KG1 (cell line): ENCODE measurements at regions not wholly inside any gene's neighbourhood (a gene's known extent, or its start where the extent isn't known, plus 50 kb on each side); places are given as distances from the start of the nearest gene placed in this dataset.
"Not testable (repeated sequence)": the region's sequence is repeated elsewhere in the genome, so short reads cannot be mapped to it uniquely, and the experiment has no call there.

Experiments
- DNase-seq: peaks from one replicate; lab custom pipeline; 2025; lab: John Stamatoyannopoulos, UW

DNA sequence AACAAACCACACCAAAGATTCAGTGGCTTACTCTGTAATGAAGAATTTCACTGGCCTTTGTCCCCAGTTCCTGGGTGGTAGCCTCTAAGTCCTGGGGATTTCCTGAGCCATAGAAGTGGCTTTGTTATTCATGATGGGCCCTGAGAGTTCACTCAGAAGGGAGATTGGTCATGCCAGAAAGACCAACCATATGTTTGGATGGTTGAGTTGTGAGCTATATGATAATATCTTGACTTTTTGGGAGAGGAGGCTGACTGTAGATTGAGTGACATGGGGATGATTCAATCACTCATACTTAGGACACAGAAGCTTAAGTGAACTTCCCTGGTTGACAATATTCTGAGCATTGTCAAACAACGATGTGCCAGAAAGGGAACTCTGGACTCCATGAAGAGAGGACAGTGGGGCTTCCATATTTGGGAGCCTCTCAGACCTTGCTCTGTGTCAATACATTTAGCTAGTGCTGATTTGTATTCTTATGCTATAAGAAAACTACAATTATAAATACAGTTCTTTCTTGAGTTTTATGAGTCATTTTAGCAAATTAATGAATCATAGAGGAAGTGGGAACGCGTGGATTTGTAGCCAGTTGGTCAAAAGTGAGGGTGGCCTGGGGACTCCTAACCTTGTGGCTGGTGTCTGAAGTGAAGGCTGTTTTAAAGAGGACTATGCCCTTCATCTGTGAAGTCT is 392.0 kb downstream of the GBA3 start:
- DNase-seq = no peak

DNA sequence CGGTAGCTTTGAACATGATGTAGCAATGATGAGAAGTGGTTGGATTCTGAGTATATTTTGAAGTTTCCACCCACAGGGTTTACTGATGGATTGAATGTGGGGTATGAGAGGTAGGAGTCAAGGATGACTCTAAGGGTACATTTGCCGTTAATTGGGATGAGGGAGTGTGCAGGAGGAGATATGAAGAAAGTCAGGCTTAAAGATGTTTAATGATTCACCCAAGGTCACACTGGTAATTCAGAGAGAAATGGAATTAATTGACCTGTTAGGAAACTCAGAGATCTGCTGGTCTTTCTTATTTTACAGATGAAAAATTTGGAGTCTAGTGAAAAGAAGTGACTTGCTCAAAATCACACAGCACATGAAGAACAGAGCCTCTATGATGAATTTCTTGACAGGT is 390.7 kb downstream of the GBA3 start:
- no peak for DNase-seq

DNA sequence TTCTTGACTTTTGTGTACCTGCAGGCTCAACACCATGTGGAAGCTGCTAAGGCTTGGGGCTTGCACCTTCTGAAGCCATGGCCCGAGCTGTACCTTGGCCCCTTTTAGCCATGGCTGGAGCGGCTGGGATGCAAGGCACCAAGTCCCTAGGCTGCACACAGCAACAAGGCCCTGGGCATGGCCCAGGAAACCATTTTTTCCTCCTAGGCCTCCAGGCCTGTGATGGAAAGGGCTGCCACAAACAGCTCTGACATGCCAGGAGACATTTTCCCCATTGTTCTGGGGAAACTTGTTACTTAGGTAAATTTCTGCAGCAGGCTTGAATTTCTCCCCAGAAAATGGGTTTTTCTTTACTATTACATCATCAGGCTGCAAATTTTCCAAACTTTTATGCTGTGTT is 387.4 kb downstream of the GBA3 start:
- not testable (repeated sequence) for DNase-seq

DNA sequence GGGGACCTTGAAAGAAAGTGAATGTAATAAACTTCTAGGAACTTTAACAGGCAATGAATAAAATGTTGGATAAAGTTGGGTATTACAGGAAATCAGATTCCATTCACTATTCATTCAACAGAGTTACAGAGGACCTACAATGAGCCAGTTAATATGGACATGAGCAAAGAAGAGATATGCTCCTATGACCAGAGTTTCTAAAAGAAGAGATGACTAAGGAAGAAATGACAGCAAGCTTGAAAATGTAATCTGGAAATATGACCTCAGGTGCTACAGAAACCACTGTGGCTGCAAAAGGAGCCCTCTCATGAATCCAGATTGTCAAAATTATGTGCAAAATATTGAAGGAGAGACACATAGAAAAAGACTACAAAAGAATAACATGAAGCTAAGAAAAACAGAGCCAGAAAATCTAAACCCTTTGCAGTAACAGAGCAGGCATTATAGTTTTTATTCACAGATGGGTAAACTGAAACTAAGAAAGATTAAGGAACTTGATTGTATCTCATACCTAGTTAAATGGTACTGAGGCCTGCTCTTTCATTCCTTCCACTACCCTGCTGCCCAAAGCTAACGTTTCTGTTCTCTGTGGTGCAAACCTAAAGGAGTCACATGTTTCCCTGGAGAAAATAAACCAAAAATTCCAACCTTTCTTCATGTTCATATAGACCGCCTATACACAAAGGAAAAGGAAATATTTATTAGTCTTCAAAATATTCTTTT is 378.3 kb downstream of the GBA3 start:
- DNase-seq = no peak

DNA sequence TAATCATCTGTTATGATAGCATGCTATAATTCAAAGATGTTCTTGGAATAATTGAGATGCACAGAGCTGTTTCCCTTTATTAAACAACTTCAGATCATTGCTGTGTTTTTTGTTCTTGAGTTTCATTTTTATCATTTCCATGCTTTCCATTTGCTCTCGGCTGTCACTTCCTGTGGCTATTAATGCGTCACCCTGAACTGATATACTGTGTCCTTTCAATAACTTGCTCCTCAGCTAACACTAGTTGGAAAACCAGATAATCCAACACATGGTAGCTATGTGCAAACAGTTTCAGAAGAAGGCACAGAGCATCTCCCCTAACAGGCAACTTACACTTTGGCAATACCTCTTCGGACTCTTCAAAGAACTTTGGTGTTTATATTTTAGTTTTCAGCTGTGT is 376.0 kb downstream of the GBA3 start:
- DNase-seq = no peak

DNA sequence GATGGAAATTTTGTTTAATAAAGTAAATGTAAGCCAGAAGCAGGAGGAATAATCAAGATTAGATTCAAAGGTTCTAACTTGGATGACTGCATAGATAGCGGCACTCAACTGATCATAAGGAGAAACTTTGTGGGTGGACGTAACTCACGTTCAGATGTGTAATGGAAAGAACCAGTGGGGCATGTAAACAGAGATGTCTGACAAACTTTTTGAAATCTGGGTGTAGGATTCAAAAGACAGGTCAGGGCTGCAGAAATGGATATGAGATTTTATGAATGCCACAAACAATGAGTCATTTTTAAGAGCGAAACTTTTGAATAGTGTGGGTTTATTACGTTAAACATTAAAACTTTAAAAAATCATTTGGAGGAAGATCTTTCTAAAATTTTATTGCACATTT is 375.6 kb downstream of the GBA3 start:
- no peak for DNase-seq

DNA sequence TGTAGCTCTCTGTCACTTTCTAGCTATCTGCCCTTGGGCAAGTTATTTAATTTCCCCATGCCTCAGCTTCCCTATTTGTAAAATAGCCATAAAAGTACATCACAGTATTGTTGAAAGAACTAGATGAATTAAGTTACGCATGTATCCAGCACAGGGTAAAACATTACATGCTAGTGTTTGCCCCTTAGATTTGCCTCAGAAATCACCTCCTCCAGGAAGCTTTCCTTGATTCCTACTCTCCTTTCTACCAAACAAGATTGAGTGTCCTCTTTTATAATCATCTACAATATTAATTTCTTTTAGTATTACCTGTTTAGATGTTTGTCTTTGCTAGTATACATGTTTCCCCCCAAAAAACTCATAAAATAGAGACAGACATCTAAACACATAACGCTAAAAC is 369.5 kb downstream of the GBA3 start:
- no peak for DNase-seq

DNA sequence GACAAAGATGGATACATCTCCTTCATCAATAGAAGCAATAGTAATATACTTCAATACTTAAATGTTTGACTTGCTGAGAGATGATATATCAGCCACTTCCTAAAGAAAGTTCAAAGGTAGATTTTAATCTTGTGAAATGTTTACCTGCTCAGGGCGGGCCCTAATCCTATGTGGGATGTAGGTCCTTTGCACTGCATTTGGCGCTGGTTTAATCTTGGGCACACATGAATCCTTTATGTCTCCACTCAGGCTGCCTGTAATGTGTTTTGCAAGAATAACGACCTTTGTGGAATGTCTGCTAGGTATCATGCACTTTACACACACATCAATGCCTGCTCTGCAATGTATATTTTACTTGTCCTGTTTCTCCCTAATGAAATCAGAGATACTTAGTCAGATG is 368.7 kb downstream of the GBA3 start:
- DNase-seq = no peak

DNA sequence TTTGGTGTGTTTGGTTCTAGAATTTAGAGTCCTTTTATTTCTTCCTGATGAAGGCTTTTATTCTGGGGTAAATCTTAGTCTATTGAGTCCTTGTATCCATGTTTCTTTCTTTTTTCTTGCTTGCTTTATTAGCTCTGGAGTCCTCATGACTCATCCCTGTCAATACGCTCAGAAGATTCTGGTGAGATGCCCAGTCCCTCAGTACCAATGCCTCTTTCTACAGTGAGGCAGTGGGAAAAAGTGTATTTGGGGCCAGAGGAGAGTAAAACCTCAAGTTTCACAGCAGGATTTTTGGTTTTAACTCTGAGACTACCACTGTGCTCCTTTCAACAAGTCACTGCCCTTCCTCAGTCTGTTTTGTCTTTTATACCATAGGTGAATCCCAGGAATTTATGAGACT is 368.0 kb downstream of the GBA3 start:
- no peak for DNase-seq

DNA sequence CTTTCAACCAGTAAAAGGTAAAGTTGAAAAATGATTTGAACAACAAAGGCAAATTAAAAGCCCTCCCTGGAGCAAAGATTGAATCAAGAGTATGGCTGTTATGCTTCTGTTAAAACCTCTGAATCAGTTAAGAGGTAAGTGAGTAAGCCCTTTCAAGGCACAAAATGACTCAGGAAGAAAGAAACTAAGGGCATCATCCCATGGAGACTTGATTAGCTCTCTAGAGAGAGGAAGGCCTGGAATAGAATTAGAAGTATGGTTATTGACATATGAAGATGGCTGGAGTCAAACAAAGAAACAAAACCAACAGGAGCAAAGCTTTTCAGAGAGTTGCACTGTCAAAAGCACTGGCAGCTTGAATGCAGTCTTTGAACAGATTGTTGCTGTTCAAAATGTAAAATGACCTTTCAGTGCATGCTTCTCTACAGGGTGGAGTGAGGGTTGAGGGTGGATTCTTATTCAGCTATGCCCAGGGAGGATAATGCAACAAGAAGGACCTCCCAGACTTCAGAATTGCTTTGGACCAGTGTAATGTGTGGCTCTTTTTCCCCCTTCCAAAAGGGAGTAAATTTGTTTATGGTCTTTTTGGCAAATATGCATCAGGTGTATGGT is 365.5 kb downstream of the GBA3 start:
- DNase-seq = no peak

DNA sequence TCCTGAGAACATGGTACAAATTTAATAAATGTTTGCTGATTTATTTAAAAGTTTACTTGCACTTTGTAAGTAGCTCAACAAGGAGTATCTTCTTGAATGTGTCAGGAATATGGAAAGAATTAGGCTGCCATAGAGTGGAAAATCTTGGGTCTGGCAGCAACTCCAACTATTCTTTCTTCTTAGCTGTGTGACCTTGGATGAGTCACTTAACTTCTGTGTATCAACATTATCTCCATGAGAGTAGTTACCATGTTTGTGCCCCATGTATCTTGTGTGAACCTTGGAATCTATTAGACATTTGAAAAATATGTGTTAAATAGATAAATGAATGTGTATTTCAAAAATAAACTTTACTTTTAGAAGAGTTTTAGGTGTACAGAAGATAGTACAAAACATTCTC is 348.8 kb downstream of the GBA3 start:
- DNase-seq = no peak

DNA sequence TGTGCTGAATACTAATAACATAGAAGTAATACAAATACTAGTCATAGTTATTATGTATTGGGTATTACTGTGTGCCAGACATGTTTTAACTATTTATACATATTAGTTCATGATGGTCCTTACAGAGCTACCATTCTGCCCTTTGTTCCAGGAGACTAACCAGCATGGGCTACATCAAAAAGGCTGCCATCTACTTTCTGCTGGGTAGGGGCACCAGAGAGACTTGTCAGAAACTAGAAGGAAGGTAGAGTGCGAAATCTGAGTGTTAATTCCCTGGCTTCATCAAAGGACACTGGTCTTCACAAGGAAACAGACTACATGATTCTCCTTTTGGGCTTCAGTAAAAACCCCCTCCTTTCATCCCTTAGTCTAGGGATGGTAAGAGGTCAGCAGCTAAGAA is 347.8 kb downstream of the GBA3 start:
- DNase-seq = no peak

DNA sequence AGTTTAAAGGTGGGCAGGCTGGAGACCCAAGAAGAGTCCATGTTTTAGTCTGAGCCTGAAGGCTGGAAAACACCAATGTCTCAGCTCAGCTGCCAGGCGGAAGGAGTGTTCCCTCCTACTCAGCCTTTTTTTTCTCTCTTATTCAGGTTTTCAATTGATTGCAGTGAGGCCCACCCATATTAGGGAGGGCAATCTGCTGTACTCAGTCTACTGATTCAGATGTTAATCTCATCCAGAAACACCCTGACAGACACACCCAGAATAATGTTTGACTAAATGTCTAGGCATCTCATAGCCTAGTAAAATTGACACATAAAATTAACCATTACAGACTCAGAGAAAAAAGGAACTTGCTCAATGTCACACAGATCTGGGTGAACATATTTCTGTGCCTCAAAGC is 347.1 kb downstream of the GBA3 start:
- DNase-seq = no peak

DNA sequence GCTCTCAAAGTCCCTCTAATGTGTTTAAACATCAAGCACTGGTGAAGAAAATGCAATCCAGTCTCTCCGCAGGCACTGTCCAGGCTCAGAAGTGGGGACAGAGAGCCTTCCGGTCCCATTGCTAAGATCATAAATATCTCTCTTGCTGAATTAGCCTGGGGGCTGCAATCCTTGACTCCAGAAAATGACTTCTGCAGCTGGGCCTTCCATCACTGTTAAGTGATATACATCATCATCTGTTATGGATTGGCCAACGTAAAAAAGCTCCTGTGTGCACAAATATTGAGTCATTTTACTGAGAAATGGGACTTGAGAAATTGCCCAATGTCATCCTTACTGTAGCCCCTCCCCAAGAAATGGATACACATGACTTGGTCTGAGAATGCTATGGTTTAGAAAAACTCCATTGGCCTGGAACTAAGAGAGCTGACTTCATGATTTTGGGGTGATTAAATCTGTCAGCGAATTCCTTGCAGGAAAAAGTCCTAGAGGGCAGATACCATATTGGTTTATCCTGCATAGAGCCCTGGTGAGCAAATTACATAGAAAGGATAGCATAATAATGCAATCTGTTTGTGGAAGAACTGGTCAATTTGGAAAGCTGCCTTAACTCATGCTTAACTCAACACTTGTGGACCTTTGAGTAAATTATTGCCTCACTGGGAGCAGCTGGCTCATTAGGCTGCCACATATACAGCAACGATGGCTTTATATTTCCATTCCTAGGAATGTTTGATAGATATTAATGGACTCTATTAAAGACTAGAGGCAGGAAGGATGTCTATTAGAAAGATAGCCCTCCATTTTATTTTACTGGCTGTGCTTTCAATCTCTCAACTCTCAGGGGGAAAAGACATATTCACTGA is 346.1 kb downstream of the GBA3 start:
- DNase-seq = no peak

DNA sequence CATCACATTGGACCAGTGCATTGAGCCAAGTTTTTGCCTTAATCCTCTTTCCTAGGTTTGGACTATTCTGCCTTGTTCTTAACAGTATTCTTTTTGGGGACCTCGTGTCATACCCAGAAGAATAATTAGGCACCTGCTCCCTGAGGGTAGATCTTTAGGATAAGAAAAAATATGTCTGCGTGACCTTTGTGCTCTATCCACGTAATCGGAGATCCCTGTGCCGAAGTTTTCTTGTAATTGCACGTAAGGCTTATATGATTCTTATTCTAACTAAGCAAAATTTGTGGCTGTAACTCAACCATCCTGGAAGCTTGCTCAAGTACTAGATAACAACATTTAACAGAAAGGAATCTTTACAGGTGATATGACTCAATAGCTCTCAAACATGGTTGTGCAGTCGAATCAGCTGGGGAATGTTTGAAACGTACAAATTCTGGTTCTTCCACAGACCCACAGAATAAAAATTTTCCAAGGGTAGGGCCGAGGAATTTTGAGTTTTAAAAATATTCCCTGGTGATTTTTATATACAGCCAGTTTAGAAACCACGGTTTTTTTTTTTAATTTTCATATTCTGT is 344.3 kb downstream of the GBA3 start:
- no peak for DNase-seq

DNA sequence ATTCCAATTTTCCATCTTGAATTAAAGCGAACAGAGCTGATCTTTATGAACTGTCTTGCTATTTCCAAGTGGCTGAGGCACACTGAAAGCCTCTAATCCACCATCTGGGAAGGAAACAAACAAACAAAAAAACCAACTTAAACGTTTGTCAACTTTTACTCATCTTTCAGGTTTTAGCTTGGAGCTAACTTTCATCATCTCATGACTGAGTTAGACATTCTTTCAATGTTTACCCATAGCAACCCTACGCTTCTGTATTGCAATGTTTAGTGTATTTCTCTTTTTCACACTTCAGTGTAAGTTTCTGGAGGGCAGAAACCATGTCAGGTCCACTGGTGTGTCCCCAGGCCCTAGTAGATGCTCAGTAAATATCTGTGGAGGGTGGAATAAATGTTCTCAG is 343.8 kb downstream of the GBA3 start:
- DNase-seq = no peak

DNA sequence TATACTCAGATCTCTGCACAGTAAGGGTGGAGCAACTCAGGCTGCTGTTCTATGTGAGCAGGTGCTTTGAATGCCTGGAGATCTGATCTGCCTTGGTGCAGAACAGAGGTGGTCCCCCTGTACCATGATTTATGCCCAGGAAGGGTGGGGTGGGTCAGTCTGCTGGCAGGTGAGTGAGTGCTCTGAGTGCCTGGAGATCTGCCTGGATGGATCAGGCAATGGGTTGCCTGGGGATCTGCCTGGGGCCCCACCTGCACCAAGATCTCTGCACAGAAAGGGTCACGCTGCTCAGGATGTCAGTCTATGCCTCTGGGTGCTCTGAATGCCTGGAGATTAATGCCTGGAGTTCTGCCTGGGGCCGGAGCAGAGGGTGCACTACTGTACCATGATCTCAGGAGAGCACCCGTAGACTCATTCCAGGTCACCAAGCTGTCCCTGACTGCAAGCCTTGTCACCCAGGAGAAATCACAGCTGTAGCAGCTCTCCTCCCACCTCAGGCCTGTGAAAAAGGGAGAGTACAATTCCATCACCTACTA is 342.9 kb downstream of the GBA3 start:
- no peak for DNase-seq

DNA sequence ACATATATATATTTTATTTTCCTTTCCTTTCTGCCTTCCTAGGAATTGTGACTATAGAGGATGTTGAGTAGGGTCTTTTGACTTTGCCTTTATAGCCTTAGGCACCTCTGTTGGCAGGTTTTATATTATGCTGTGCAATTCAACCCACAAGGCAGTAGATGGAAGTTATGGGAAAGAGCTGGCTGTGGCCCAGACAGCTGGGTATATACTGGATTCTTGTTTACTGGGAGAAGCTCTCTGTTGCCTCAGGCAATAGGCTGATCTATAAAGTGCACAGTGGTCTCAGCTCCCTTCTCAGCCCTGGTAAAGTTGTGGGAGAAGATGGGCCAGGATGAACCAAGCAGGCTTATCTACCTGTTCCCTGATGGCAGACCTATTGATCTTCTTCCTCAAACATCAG is 342.0 kb downstream of the GBA3 start:
- no peak for DNase-seq

DNA sequence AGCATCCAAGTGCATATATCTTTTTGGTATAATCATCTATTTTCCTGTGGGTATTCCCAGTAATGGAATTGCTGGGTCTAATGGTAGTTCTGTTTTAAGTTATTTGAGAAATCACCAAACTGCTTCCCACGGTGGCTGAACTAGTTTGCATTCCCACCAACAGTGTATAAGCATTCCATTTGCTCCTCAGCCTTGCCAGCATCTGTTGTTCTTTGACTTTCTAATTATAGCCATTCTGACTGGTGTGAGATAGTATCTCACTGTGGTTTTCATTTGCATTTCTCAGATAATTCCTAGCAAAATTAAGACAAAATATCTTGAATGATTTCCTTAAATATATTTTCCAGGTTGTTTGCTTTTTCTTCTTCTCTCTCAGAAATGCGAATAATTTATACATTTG is 341.1 kb downstream of the GBA3 start:
- no peak for DNase-seq

DNA sequence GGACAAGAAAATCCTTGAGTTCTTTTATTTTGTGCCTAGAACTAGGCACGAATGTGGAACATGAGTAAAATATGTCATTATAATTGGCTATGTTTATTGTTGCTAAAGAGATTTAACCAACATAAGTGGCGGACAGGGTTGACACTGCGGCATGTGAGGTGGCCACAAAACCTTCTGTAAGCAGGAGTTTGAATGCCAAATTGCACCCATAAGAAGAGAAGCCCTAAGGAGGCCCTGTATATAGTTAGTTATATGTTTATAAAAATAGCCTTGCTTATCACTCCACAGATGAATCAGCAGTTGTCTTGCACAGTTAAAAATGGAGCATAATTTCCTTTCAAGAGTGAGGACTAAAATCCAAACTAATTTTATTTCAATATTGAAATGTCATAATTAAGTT is 336.1 kb downstream of the GBA3 start:
- no peak for DNase-seq

DNA sequence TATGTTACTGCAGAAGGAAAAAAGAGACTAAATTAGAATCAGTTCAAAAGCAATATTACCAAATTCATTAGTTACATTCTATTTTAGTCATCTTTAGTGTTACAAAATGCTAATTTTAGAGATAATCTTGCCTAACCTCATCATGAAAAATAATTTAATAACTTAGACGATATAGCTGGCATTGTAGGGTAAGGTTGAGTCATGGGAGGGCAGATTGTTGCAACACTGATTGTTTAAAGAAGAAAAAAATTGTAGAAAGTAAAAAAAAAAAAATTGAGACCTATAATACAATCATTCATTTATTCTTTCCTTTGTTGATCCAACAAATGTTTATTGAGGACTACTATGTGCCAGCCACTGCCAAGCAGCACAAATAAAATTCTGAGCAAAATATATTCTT is 330.9 kb downstream of the GBA3 start:
- no peak for DNase-seq

DNA sequence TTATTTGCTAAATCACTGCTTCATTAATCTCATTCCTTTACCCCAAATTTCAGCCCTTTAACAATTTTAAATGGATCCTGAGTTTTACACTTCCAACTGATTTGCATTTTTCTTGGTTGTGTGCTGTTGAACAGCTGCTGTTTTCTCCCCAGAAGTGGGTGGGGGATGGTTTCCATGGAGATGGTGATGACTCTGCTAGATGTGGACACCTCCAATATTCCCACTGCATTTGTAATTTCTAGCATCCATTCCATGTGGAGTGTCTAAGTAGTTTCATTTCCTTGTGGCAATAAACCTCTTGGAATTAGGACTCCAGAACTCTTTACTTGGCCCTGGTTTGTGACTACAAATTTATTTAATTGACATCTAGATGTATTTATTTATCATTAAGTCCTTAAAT is 330.4 kb downstream of the GBA3 start:
- no peak for DNase-seq
